GM12892 (cell line): ENCODE measurements at regions not wholly inside any gene's neighbourhood (a gene's known extent, or its start where the extent isn't known, plus 50 kb on each side); places are given as distances from the start of the nearest gene placed in this dataset.

ENCODE experiments used
- POLR2A ChIP-seq: IDR thresholded peaks from 2 replicates; pipeline ENCODE4 v1.6.1; 2011; ENCODE audit warnings: low read depth, low read length, control low read depth
- TAF1 ChIP-seq: IDR thresholded peaks from 2 replicates; pipeline ENCODE4 v1.6.1; 2011; ENCODE audit warnings: low read depth, mild to moderate bottlenecking, control low read depth, low read length, borderline replicate concordance

GRCh38 chr11:123314972-123315371, 115.1 kb upstream of the GRAMD1B start:
- TF ChIP-seq POLR2A (no peak), TAF1 (no peak)
